ENCODE measurements at regions not wholly inside any gene's neighbourhood (a gene's known extent, or its start where the extent isn't known, plus 50 kb on each side); places are given as distances from the start of the nearest gene placed in this dataset.

DNA sequence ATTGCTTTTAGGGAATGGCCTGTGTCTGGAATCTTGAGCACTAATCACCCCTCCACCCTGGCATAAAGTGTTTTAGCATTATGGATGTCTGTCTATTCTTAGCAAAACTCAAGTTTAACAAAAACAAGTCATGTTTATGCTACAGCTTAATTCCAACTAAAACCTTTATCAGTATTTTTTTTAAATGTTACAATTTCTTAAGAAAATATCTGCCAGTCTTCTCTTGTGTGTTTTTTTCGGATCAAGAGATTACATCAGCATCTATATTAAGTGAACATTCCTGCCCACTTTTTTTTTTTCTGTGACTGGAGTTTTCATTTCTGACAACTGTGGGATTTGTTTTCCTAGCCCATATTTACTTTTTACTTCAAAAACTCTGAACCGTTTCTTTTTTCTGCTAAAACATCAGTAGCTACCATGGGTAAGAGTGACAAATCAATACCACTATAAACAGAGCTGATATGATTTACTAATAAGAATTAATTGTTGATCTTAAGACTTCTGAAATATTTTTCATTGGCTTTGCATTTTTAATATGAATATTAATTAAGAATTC is 94.3 kb downstream of the EDN1 start:
- no peak for DNase-seq

DNA sequence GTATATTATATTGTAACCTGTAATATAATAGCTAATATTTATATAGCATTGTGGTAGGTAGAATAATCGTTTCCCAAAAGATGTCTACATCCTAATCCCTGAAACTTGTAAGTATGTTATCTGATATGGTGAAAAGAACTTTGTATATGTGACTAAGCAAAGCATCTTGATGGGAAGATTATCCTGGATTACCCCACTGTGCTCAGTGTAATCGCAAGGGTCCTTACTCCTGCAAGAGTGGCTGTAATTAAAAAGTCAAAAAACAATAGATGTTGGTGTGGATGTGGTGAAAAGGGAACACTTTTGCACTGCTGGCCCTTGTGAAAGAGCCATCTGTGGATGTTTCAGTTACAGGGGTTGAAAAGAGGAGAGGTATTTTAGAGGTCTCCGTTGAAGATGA is 95.2 kb downstream of the EDN1 start:
- DNase-seq, result no peak

DNA sequence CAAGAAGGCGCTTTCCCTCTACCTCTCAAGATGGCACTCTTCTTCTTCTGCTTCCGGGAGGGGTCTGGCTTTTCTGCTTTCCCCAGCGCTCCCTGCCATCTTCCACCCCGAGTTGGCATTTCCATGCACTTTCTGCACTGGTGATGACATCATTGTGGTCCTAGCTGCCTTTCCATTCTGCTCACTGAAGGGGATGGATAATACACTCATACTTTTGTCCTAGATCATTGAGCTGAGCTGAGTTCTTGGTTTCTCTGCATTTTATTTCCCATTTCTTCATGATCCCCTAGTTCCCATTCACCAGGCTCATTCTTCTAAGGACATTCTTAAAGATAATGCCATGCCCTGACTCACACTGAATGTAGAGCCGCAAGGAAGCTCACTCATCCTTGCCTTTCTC is 96.7 kb downstream of the EDN1 start:
- DNase-seq, result no peak

DNA sequence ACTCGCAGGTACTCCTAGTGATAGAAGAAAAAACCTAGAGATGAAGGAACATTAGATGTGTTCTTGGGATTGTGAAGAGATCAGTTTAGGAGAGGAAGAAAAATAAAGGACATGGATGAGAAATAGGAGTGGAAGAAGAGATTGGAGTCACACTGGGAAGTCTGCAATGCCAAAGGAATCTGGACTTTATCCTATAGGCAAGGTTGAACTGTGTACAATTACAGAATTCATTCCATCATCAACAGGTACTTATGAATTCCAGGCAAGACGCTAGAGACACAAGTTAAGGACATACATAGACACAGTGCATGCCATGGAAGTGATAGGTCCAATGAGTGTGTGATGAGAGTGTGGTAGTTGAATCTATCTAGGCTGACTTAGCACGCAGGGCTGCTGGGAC is 101.3 kb downstream of the EDN1 start:
- DNase-seq, result no peak

DNA sequence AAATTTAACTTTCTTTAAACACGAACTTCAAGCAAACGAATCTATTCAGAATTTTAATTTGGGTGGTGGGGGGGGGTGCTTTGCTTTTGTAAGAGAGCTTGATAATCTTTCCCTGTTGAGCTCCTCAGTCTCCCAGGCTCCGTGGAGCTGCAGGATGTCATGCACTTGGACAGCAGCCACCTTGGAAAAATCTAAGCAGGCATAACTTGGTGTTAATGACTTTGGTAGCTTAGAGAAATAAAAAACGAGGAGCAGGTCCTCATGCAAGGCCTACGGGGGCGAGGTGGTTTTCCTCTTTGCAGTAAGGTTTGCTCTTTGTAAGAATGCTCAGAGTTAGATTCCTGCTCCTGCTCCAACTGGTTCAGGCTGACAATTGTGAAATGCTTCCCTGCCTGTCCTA is 102.3 kb downstream of the EDN1 start:
- no peak for DNase-seq

DNA sequence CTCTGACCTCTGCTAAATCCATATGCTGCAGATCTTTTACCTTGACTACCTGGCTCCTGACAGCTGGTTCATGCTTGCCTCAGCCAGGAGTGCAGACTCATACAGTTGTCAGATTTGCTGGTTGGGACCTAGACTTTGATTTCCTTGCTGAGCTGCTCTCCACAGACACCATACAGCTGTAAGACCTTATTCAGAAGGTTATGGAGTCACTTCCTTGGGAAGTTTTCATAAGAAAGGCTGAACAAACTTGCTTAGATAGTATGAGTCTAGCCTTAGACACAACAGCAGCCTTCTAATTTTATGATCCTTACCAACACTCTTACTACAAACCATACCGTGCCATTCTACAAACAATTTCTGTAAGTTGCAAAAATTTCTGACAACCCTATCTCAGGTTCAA is 102.9 kb downstream of the EDN1 start:
- DNase-seq, result no peak

DNA sequence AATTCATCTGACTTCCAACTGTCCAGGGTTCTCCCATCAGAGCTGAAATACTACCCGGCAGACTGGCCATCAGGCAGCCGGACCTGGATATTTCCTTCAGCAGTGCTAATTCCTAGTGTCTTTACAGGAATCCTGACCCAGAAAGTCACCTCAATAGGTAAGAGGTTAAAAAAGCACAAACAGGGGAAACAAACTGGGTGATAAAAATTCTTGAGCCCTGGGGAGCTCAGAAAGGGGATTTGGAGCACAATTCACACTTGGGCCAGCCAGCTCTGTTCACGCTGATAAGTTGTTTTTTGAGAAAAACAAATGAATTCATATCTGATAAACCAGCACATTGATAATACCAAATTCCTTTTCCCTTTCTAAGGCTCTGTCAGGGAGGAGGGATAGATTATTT is 104.0 kb downstream of the EDN1 start:
- no peak for DNase-seq

DNA sequence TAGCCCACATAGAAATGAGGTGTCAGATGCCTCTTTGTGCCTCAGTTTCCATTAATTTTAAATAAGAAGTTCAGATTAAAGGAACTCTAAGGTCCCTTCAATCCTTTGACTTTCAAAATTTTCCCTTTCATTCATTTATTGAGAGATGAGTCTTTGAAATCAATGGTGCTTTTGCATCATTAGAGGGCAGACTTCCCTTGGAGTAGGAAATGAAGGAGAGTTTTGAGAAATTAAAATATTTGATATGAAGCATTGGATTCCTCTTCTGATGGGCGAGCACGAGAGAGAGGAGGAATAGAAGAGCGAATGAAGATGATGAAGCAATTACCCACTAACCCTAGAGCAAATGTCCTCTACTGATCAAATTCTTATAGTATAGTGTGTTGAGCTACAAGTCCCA is 105.7 kb downstream of the EDN1 start:
- DNase-seq, result no peak

DNA sequence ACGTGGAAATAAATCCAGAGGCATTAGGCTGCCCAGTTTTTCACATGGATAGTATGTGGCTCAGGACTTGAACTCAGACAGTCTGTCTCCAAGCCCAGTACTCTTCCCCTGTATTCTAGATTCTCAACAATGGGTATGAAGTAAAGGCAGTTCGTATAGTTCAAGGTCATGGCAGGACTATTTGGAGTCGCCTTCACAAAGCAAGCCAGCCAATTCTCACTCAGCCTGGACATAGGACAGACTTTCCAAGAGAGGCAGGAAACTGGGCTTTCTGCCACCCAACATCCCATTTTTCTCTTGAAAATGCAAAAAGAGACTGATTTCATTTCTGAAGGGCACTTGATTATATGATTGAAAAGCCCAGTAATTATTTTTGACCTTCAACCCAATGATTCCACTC is 111.0 kb downstream of the EDN1 start:
- no peak for DNase-seq

DNA sequence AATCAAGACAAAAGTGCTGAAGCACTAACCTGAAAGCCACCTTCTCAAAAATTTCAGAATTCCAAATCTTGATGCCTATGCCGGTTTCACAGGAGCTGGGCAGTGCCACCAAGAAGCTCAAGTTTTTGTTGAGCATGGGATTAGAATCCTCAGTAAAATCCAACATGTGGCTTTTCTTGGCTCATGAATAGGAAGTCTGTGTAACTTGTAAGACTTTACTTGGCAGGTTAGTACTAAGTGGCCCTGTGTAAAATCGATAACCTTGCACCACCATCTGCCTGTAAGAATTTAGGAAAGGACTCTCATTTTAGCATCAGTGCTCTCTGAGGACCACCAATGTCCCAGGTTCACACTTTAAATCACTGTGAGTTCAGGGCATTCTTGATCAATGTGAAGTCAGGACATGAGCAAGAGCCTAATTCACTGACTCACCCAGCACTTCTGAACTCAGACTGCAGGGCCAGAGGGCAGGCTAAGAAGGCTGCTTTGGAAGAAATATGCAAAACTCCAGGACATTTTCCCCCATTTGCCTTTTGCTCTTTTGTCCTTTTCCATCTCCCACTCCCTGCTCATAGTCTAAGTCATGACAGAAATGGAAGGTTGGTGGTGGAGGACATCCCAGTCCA is 113.2 kb downstream of the EDN1 start:
- no peak for DNase-seq

DNA sequence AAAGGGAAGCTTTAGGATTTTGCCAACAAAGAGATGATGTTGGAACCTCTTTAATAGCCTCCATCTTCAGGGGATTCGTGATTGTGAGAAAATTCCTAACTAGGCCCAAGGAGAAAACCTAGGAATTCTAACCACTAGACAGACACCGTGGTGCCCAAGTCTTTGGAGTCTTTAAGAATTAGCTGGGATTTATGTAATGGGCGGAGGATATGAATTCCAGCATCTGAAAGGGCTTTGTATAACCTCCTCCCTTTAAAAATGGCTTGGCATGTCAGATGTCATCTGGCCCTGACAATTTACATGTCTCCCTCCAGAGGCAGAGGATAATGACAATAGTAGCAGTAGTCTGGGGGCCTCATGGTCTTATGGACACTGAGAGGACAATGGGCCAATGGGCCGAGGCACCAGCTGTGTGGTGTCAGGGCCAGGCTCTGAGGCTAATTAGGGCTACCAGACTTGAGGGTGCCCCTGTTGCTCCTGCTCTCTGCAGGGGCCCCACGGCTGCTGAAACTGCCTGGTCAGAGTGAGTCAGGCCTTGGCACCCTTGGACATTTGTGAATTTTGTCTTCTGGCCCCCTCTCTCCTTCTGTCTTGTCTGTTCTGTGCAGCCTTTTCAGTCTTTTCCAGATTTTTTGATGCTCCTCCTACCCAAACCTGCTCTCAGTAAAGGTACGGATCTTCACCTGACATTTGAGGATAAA is 113.9 kb downstream of the EDN1 start:
- DNase-seq, result no peak

DNA sequence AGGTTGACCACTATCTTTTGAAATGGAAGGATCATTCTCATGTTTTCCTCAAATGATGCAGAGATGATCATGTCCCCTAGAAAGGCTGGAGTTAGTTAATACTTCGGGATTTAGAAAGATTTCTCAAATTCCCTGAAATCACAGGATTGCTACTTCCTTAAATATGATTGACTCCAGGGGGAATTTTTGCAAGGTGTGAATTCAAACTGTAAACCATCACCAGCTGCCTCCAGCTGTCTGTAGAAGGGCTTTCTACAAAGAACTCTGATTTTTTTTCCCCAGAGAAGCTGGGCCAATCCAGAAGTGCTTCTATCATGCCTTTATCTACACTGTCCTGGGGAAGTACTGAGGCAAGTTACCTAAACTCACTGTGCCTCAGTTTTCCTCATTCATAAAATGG is 114.5 kb downstream of the EDN1 start:
- no peak for DNase-seq

DNA sequence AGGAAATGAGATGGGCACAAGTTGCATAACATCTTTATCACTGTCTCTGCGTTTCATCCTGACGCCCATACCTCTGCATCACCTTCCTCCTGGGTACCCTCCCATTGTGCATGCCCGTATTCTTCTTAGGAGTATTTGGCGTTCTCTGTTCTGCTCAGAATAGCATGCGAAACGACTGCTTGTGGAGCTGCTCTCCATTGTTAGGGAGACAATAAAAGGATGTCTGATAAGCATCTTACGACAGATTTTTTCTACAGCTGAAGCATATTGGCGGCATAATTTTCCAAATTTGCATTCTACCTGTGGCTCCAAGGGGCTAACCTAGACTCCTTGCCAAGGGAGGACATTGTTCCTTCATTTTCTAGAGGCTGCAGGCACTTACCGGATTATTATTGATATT is 118.6 kb downstream of the EDN1 start:
- DNase-seq, result no peak

DNA sequence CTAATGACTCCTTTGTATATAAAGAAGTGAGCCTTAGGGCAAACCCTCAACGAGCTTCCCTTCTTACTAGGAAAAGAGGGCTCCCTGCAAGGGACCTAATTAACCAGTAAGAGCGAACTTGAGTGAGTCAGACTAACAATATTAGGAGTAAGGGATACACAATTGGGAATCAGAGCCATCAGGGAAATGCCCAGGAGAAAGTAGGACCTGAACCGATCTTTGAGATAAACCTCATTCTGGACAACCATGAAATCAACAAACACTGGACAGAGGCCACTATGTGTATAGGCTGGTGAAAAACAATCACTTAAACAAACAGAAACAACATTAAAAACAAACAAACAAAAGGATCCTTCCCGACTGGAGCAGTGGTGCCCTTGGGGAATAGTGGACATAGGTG is 120.8 kb downstream of the EDN1 start:
- DNase-seq, result no peak

DNA sequence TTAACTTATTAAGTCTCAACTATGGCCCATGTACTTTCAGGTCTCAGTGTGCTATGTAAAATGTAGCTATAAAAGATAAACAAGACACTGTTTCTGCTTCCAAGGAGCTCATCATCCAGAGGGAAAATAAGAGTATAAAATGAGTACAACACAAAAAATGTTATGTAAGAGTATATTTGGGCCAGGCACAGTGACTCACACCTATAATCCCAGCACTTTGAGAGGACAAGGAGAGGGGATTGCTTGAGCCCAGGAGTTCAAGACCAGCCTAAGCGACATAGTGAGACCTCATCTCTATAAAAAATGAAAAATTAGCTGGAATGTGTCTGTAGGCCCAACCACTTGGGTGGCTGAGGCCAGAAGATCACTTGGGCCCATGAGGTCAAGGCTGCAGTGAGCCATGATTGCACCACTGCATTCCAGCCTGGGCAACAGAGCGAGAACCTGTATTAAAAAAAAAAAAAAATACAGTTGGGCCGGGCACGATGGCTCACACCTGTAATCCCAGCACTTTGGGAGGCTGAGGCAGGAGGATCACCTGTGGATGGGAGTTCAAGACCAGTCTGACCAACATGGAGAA is 124.0 kb downstream of the EDN1 start:
- DNase-seq, result no peak

DNA sequence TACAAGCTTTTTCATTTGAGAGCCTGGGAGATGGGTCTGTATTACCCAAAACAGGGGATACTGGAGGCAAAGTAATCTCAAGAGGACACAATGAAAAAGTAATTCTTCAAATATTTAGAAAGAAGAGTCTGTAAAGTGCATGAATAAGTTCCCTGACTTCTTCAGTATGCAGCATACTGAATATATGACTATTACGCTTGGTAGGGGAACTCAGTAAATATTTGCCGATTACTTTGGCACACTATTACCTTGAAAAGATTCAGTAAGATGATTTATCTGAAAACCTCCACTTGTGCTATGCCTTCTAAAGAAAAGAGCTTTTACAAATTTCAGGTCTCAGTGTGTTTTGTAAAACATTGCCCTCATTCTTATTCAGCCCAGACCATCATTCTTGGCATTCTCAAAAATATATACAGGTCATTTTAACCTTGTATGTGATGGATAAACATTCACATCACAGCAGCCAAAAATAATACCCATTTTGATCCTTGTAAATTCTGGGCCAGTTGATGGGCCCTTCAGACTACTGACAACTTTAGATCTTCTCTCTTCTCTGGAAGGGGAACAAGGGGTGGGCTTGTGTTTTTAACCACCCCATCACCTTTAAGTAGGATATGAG is 125.9 kb downstream of the EDN1 start:
- no peak for DNase-seq

DNA sequence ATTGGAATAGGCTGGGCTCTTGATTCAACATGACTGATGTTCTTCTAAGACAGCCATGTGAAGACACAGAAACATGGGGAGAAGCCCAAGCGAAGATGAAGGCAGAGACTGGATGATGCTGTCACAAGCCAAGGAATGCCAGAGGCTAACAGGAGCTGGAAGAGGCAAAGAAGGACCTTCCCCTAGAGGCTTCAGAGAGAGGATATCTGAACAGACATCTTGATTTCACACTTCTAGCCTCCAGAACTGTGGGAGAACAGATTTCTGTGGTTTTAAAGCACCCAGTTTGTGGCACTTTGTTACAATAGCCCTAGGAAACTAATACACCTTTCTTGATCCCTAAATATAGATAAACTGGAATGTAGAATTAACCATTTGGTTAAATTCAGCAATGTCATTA is 127.0 kb downstream of the EDN1 start:
- no peak for DNase-seq

DNA sequence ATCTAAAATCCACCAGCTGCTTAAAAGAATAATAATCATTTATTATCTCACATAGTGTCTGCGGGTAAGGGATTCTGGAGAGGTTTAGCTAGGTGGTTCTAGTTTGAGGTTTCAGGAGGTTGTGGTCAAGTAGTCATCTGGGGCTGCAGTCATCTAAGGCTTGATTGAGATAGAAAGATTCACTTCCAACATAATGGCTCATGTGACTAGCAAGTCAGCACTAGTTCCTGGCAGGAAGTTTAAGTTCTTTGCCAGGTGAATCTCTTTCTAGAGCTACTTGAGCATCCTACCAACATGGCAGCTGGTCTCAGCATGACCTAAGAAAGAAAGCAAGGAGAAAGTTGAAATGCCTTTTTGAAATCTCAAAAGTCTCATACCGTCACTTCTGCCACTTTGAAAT is 128.8 kb downstream of the EDN1 start:
- DNase-seq, result no peak

DNA sequence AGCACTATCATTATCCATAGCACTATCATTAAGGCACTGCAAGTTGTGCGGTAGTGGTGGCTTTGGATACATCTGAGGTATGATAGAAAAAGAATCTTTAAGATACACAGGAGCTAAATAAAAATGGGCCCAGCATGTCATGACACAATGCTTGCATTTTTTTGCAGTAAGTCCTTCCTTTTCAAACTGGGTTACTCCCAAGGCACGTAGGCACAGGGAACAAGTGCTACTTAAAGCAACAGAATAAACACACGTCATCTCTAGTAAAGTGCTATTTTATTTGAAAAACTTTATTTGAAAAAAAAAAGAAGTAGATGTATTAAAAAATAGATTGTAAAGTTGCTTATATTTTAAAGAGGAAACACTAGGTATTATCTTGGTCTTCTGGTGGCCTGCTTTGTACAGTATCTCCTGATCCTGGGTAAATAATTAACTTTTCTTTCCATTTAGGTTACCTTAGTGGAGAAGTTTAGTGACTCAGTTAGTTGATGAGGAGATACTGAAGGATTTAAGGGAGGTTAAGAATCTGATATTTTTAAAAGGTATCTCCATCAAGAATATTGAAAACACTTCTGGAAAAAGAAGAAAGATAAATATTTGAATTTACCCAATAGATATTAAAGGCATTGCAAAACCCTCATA is 129.6 kb downstream of the EDN1 start:
- DNase-seq, result no peak

DNA sequence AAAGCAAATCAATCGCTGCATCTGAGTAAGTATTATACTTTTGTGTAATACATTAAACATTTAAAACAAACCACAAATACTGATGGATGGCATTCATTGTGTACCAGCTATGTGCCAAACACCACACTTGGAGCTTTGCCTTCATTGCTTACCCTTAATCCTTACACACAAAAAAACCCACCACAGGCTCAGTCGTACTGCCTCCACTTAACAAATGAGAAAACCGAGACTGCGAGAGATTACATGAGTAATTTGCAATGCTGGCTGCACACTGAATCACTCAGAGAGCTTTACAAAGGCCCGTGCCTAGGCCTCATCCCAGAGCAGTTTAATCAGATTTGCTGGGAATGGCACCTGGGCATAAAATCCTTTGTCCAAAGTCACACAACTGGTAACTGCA is 130.5 kb downstream of the EDN1 start:
- DNase-seq, result no peak

DNA sequence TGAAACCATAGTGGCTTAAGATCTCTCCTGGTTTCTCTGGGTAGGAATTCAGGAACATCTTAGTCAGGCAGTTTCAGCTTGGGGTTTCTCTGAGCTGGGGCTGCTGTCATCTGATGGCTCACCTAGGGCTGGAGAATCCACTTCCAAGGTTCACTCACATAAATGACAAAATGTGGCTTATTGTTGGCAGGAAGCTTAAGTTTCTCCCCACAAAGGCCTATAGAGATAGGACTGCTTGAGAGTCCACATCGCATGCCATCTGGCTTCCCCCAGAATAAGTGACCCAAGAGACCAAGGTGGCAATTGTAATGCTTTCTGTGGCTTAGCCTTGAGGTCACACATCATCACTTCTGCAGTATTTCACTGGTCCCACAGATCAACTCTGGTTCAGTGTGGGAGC is 131.4 kb downstream of the EDN1 start:
- no peak for DNase-seq

DNA sequence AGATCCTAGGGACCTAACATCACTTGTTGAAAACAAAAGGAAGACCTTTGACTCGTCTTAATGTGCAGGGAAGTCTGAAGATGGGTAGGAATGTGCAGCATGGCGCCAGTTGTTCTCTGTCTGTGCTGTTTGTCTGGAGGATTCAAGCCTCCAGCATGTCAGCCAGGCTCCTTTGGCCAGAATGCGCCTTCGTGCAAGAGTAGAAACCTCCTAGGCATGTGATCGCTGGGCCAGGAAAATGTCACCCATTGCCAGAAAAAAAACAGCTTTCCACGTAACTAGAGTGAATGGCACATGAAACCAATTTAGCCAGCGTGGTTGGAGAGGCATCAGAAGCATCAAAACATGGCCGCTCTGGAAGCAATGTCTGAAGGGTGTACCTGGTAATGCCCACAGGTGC is 132.7 kb downstream of the EDN1 start:
- DNase-seq, result no peak

DNA sequence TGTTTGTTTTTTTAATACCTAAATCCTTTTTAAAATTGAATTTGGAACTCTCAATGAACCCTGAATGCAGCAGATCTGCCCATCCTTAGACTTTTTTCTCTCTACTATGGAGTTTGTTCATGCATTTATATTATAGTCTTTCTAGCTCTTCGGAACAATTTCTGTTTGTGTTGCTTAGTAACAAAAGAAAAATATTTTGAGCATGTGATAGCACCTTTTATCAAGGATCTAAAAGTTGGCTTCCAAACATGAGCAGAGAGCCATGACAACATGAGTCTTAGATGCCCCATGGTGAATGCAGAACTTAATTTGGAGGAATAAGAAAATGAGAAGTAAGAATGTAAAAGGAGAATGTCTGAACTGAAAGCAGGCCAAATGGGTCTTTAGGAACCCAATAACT is 133.7 kb downstream of the EDN1 start:
- no peak for DNase-seq

DNA sequence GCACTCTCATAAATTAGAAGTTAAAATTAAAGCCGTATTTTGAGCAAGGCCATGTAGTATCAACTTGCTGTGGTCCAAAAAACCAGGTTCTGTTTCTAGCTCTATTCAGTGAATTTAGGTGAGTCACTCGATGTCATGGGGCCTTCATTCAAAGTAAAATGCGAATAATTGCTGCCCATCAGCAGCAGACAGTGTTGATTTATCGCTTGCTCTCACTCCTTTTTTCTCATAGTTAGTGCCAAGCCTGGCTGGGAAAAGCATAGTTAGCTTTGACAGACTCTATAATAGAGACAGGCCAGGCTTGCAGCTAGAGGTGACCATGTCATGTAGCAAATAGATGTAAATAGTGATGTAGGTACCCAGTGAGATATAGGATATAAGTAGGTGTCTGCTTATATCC is 136.0 kb downstream of the EDN1 start:
- no peak for DNase-seq

Data from eye (tissue), 1 donor.